HG03045 (cell line): ENCODE measurements at regions not wholly inside any gene's neighbourhood (a gene's known extent, or its start where the extent isn't known, plus 50 kb on each side); places are given as distances from the start of the nearest gene placed in this dataset.

Experiments used
- ATAC-seq: cut with Tn5 transposase; IDR thresholded peaks from one replicate; pipeline ENCODE4 v1.9.1; 2021; ENCODE audit warnings: mild to moderate bottlenecking, moderate library complexity; ENCODE audit not compliant: unreplicated experiment

- no peak for ATAC-seq
Measured at GRCh38 chr3:151935446-151935845, 62.0 kb downstream of the SUCNR1 start.

- ATAC-seq = no peak
Measured at GRCh38 chr3:151940481-151940880, 67.0 kb downstream of the SUCNR1 start.

GRCh38 chr3:151943539-151943938 lies 70.1 kb downstream of the SUCNR1 start:
- ATAC-seq = no peak

GRCh38 chr3:151944356-151944755 lies 70.9 kb downstream of the SUCNR1 start:
- no peak for ATAC-seq

- ATAC-seq = no peak
Measured at GRCh38 chr3:151946606-151947005, 73.2 kb downstream of the SUCNR1 start.

GRCh38 chr3:151949706-151950105 lies 76.3 kb downstream of the SUCNR1 start:
- ATAC-seq = no peak

- no peak for ATAC-seq
Measured at GRCh38 chr3:151955356-151955755, 81.9 kb downstream of the SUCNR1 start.

- no peak for ATAC-seq
Measured at GRCh38 chr3:151960961-151961580, 87.6 kb downstream of the SUCNR1 start.

GRCh38 chr3:151962352-151962751 lies 88.9 kb downstream of the SUCNR1 start:
- no peak for ATAC-seq

GRCh38 chr3:151962912-151963311 lies 89.5 kb downstream of the SUCNR1 start:
- no peak for ATAC-seq

- no peak for ATAC-seq
Measured at GRCh38 chr3:151964743-151965142, 91.3 kb downstream of the SUCNR1 start.

GRCh38 chr3:151969026-151969642 lies 95.7 kb downstream of the SUCNR1 start:
- no peak for ATAC-seq

GRCh38 chr3:151971814-151972579 lies 98.6 kb downstream of the SUCNR1 start:
- no peak for ATAC-seq

- ATAC-seq = no peak
Measured at GRCh38 chr3:151974067-151974466, 100.6 kb downstream of the SUCNR1 start.

GRCh38 chr3:151976211-151977050 lies 103.0 kb downstream of the SUCNR1 start:
- no peak for ATAC-seq

GRCh38 chr3:151979906-151980305 lies 106.5 kb downstream of the SUCNR1 start:
- no peak for ATAC-seq

GRCh38 chr3:151983538-151983937 lies 110.1 kb downstream of the SUCNR1 start:
- ATAC-seq = no peak

- no peak for ATAC-seq
Measured at GRCh38 chr3:151985787-151986430, 112.5 kb downstream of the SUCNR1 start.

GRCh38 chr3:151987893-151988292 lies 114.5 kb downstream of the SUCNR1 start:
- no peak for ATAC-seq

- ATAC-seq = no peak
Measured at GRCh38 chr3:151989621-151990020, 116.2 kb downstream of the SUCNR1 start.
